ENCODE measurements at regions not wholly inside any gene's neighbourhood (a gene's known extent, or its start where the extent isn't known, plus 50 kb on each side); places are given as distances from the start of the nearest gene placed in this dataset.

DNA sequence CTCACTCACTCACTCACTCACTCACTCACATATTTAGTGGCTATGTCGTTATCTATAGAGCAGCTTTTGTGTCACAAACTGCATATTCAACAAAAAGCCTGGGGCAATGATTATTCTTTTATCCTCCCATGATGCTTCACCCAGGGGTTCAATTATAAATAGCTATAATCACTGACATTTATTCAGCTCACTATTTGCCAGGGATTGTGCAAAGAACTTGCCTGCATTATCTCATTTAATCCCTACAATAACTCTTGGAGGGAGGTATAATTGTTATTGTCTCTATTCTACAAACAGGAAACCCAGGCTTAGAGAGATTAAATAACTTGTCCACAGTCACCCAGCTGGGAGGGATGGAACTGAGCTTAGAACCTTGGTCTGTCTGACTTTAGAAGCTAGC, 298.0 kb upstream of the MSX2 start:
- Mint-ChIP-seq H3K36me3 (no peaks in the 10 kb centered on the region), H3K4me1 (no peaks in the 10 kb centered on the region), H3K4me3 (no peak overlapping the region), H3K27me3 (peaks cover 4% of the 10 kb centered on the region), H3K27ac (no peak overlapping the region), H3K9me3 (no peaks in the 10 kb centered on the region)
- no peak for ATAC-seq

DNA sequence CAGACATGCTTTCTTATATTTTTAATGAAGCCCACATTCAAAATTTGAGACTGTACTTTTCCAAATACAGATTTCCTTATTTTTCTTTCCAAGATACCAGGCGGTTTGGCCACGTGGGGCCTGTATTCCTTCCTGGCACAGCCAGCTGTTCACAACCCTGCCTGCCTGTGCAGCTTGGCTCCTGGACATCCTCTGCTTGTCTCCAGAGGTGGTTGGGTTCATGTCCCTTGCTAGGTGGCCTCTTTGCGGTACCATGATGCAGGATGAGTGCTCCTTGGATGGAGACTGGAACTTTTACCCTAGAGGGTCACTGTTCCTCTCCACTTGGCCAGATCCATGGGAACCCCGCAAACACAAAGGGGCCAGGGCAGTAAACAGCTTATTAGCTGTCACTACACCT, 297.5 kb upstream of the MSX2 start:
- no peak overlapping the region for H3K4me3 Mint-ChIP-seq
- H3K4me1 Mint-ChIP-seq, result no peaks in the 10 kb centered on the region
- H3K9me3 Mint-ChIP-seq, result no peaks in the 10 kb centered on the region
- no peaks in the 10 kb centered on the region for H3K36me3 Mint-ChIP-seq
- no peak for ATAC-seq
- H3K27me3 Mint-ChIP-seq, result no peaks in the 10 kb centered on the region
- H3K27ac Mint-ChIP-seq, result no peak overlapping the region

DNA sequence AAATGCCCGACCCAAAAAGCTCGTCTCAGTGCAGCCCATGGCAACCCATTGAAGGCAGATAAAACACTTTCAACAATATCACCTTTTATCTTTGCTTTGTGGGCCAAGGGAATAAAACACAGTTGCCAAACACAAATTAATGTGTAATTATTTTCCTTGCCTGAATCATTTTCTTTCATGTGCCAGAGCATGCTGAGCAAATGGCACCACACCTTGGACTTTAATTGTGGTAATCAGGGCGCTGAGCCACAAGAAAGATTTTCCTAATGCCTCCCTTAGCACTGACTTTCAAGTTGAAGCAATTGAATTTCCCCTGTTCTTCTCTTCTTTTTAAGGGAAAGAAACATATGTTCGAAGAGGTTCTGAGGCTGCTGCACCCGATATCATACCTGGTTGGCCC, 297.1 kb upstream of the MSX2 start:
- ATAC-seq, result no peak
- Mint-ChIP-seq H3K36me3 (no peaks in the 10 kb centered on the region), H3K27ac (no peak overlapping the region), H3K4me1 (no peaks in the 10 kb centered on the region), H3K27me3 (no peaks in the 10 kb centered on the region), H3K9me3 (no peaks in the 10 kb centered on the region), H3K4me3 (no peak overlapping the region)

DNA sequence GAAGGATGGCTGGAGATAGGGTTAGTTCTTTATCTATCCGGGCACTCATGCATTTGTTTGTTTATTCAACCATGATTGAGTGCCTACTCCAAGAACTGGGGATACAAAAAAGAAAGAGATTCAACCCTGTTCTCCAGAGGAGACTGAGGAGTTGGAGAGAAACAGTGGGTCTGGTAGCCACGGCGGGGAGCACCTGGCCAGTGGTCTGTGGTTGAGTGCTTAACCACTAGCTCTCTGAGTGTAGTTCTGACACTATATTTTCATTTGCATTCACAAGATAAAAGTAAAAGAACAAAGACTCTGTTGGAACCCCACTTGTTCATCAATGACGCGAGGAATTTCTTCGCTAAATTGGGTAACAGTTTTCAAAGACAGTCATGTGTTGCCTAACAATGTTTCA, 295.5 kb upstream of the MSX2 start:
- Mint-ChIP-seq H3K9me3 (no peaks in the 10 kb centered on the region), H3K27me3 (no peaks in the 10 kb centered on the region), H3K27ac (no peak overlapping the region), H3K36me3 (no peaks in the 10 kb centered on the region), H3K4me3 (no peak overlapping the region), H3K4me1 (no peaks in the 10 kb centered on the region)
- no peak for ATAC-seq

DNA sequence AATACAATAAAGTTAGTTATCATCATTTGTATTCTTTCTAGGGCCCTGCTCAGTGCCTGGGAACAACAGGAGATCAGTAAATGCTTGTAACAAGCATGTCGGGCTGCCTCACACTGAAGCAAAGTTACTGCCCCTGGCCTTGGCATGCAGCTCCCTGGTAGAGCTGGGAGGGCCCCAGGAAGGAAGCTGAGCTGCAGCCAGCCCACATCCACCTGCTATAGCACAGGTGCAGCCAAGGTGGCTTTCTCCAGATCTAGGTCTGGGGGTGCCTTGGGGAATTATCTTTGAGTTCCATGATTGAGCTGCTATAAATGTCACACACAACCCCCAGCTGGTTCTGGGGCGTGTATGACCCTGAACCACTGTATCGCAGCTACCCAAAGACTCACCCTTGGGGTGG, 293.4 kb upstream of the MSX2 start:
- Mint-ChIP-seq H3K36me3 (no peaks in the 10 kb centered on the region), H3K9me3 (no peaks in the 10 kb centered on the region), H3K4me1 (no peaks in the 10 kb centered on the region), H3K4me3 (no peak overlapping the region), H3K27me3 (no peaks in the 10 kb centered on the region), H3K27ac (no peak overlapping the region)
- no peak for ATAC-seq

DNA sequence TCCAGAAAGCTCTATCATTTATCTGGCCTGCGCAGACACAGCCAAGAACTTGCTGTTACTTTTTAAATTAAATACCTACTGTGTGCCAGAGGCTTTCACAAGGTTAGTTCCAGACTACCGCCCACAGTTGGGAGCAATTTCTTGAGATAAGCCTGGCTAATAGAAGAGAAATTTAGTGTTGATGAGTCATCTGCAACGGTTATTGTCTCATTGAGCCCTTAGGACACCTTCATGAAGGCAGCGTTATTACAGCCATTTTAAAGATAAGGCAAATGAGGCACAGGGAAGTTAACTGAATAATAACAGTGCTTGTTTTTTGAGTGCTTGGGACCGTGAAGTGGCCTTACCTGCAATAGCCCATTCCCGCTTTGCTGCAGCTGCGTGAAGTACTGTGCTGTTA, 292.9 kb upstream of the MSX2 start:
- no peaks in the 10 kb centered on the region for H3K36me3 Mint-ChIP-seq
- no peak for ATAC-seq
- H3K27me3 Mint-ChIP-seq, result no peaks in the 10 kb centered on the region
- H3K4me1 Mint-ChIP-seq, result no peaks in the 10 kb centered on the region
- no peak overlapping the region for H3K27ac Mint-ChIP-seq
- H3K9me3 Mint-ChIP-seq, result no peaks in the 10 kb centered on the region
- H3K4me3 Mint-ChIP-seq, result no peak overlapping the region

DNA sequence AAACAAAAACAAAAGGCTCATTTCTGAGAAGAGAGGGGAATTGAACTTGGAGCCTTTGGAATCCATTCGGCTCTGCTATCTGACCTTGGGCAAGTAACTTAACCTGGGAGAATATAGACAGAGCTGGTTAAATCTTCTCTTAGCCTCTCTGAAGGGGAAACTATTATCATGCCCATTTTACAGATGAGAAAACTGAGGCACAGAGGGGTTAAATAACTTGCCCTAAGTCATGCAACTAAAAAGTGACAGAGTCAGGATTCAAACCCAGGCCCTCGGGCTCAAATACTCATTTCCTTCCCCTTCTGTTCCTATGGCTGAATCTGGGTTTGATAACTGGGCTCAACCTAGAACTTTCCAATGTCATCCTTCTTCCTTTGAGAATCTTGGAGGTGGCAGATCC, 291.3 kb upstream of the MSX2 start:
- Mint-ChIP-seq H3K36me3 (no peaks in the 10 kb centered on the region), H3K4me1 (no peaks in the 10 kb centered on the region), H3K27me3 (no peaks in the 10 kb centered on the region), H3K4me3 (no peak overlapping the region), H3K9me3 (no peaks in the 10 kb centered on the region), H3K27ac (no peak overlapping the region)
- ATAC-seq, result no peak

DNA sequence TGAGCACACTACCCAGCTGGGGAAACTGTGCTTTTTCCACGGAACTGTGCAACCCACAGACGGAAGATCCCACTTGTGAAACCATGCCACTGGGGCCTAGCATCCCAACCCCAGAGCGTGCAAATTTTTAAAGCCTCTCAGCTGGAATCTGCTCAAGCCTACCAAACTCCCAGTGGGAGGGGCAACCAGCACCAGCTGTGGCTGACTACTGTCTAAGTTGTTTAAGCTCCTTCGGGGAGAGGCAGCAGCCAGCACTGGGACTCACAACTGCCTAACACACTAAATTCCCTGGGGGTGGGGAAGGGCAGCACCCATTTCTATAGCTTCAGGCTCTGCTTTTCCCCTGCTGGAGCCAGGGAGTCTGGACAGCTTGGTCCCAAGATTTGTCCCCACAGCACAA, 287.6 kb upstream of the MSX2 start:
- peaks cover 2% of the 10 kb centered on the region for H3K9me3 Mint-ChIP-seq
- H3K4me3 Mint-ChIP-seq, result no peak overlapping the region
- no peaks in the 10 kb centered on the region for H3K27me3 Mint-ChIP-seq
- H3K27ac Mint-ChIP-seq, result no peak overlapping the region
- H3K4me1 Mint-ChIP-seq, result no peaks in the 10 kb centered on the region
- H3K36me3 Mint-ChIP-seq, result no peaks in the 10 kb centered on the region
- no peak for ATAC-seq

DNA sequence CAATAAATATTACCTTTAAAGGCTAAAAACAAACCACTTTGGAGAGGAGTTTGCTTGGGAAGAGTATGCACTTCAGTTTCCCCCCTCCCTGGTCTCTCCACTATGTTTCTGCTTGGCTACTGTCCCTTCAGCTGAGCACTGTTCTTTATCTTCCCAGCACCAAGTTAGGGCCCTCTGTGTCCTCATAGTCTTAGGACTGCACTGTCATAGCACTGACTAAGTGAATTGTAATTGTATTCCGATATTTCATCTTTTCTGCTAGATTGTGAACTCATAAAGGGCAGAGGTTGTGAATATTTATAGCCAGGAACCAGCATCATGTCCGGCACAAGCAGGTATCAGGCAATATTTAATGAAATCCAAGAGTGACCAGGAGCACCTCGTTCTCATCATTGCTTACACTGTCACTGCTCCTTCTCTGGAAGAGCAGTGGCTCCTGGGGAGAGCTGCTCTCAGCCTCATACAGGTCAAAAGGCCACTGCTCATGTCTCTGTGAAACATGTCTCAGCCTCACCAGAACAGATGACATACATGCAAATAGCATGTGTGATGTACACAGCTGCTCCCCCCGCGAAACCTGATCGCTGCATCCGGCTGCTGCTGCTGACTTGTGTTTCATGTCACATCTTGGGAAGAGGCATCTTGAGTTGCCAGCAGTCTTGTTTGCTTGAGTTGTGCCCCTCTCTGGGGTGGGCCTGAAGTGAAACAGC, 279.7 kb upstream of the MSX2 start:
- Mint-ChIP-seq H3K27me3 (no peaks in the 10 kb centered on the region), H3K4me3 (no peak overlapping the region), H3K4me1 (no peaks in the 10 kb centered on the region), H3K9me3 (peaks cover 13% of the 10 kb centered on the region), H3K36me3 (no peaks in the 10 kb centered on the region), H3K27ac (no peak overlapping the region)
- no peak for ATAC-seq

DNA sequence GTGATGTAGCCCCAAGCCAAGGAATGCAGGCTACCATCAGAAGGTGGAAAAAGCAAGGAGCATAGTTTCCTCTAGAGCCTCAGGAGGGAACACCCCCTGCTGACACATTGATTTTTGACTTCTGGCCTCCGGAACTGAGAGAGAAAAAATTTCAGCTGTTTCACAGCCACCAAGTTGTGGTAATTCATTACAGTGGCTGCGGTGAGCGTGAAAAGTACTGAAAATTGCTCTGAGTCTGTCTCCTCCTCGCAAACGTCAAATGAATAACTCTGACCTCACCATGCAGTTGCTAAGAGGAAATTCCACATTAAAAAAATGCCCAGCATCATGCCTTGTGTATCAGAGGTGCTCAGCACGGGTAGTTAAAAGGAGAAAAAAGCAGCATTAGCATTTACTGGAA, 277.9 kb upstream of the MSX2 start:
- Mint-ChIP-seq H3K27me3 (peaks cover 3% of the 10 kb centered on the region), H3K4me1 (no peaks in the 10 kb centered on the region), H3K4me3 (no peak overlapping the region), H3K27ac (no peak overlapping the region), H3K9me3 (peaks cover 13% of the 10 kb centered on the region), H3K36me3 (no peaks in the 10 kb centered on the region)
- no peak for ATAC-seq

DNA sequence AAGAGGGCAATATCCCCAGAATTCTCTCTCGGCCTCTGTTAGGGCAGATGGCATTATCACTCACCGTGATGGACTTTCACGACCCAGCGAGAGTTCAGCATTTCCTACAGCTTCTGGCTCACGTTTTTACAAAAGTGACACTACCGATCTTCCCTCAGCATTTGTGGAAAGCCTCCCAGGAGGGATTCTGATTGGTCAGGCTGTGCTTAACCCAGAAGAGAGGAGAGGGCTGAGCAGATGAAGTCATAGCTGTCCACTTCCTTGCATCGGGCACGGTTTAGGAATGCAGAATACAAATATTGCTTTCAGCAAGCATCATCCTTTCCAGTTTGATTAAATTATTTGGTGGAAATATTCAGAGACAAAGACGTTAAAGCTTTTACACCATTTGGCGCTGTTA, 277.4 kb upstream of the MSX2 start:
- no peaks in the 10 kb centered on the region for H3K36me3 Mint-ChIP-seq
- peaks cover 8% of the 10 kb centered on the region for H3K27me3 Mint-ChIP-seq
- H3K27ac Mint-ChIP-seq, result no peak overlapping the region
- peaks cover 9% of the 10 kb centered on the region for H3K9me3 Mint-ChIP-seq
- H3K4me3 Mint-ChIP-seq, result no peak overlapping the region
- ATAC-seq, result no peak
- no peaks in the 10 kb centered on the region for H3K4me1 Mint-ChIP-seq

DNA sequence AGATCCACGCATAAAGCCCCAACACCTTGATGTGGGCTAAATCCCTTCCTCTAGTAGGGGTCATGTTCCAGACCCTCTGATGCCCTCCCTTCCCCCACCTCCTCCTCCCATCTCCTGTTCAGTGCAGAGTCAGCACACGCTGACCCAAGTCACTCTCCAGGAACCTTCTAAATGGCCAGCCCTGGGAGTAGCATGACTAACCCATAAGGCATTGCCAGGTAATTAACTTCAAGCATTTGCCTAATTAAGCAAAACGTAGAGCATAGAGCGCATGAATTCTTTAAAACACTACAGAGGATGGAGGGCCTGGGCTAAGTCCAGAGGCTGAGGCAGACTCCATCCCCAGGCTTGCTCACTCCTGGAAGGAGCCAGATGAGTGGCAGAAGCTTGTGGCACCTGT, 276.3 kb upstream of the MSX2 start:
- peaks cover 10% of the 10 kb centered on the region for H3K27me3 Mint-ChIP-seq
- H3K27ac Mint-ChIP-seq, result no peak overlapping the region
- ATAC-seq, result no peak

DNA sequence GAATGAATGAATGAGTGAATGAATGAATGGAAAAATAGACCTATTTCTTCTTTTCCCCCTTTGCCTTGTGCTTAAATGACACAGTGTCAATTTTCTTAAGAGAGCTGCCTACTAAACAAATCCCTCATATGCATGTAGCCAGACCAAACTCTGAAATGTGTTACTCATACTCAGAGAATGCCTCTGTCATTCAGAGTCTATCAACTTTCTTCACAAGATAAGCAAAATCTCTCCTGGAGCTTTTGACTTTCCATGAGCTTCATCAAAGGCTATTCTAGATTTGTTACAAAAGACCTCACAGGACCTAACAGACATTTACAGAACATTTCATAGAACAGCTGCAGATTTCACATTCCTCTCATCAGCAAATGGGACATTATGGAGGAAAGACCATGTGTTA, 275.7 kb upstream of the MSX2 start:
- Mint-ChIP-seq H3K4me3 (no peak overlapping the region), H3K9me3 (peaks cover 5% of the 10 kb centered on the region), H3K36me3 (no peaks in the 10 kb centered on the region), H3K4me1 (no peaks in the 10 kb centered on the region), H3K27ac (no peak overlapping the region), H3K27me3 (peaks cover 10% of the 10 kb centered on the region)
- ATAC-seq, result no peak

More for the DNA sequence above, 276.3 kb upstream of the MSX2 start:
- Mint-ChIP-seq H3K4me3 (no peak overlapping the region), H3K4me1 (no peaks in the 10 kb centered on the region), H3K9me3 (peaks cover 6% of the 10 kb centered on the region), H3K36me3 (no peaks in the 10 kb centered on the region)

DNA sequence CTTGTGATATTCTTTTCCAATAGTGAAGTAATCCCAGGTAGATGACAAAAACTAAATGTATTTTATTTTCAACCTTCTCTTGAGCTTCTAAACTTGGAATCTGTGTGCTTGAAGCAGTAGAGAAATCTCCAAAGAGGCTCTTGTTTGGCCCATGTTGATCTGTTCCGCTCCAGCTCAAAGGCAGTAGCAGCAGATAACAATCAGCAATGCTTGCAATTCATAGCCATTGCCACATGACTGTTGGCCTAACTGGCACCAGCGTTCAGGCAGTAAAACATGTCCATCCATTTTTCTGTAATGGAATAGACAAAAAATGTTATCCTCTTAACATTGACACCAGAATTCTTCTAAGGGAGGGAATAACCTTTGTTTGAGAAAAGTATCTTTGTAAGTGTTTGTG, 270.7 kb upstream of the MSX2 start:
- Mint-ChIP-seq H3K27ac (no peak overlapping the region), H3K4me3 (no peak overlapping the region), H3K27me3 (peaks cover 10% of the 10 kb centered on the region), H3K4me1 (no peaks in the 10 kb centered on the region), H3K9me3 (peaks cover 6% of the 10 kb centered on the region), H3K36me3 (no peaks in the 10 kb centered on the region)
- ATAC-seq, result no peak

DNA sequence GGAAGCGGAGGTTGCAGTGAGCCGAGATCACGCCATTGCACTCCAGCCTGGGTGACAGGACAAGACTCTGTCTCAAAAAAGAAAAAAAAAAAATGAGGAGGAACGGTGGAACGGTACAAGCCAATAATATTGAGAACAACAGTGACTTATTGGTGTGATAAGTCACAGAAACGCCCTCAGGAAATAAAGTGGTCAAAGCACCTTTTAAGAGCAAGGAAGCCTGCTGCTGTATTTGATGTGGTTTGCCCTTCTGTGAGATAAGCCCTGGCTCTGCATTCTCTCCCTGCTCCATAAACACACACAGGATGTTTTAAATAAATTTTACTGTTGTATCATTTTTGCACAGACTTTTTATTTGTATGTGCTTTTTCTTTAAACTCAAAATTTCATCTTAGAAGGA, 269.9 kb upstream of the MSX2 start:
- H3K27me3 Mint-ChIP-seq, result peaks cover 10% of the 10 kb centered on the region
- no peak overlapping the region for H3K4me3 Mint-ChIP-seq
- H3K4me1 Mint-ChIP-seq, result no peaks in the 10 kb centered on the region
- H3K9me3 Mint-ChIP-seq, result peaks cover 6% of the 10 kb centered on the region
- no peaks in the 10 kb centered on the region for H3K36me3 Mint-ChIP-seq
- H3K27ac Mint-ChIP-seq, result no peak overlapping the region
- no peak for ATAC-seq

DNA sequence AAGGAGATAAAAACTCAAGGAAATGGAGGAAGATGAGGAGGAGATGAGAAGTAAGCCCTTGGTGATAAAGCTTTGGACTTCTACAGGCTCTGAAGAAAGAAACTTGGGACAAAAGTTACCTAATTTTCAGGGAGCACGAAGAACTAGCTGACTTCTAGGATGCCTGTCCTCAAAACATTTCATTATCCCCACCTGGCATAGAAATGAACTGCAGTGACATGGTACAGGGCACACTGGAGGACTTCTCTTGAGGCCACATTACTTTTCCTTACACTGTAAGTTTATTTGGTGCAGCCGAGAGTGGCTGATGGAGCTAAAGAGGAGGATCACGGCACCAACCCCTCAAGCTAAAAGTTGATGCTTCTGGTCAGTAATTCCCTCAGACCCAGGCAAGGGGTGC, 269.5 kb upstream of the MSX2 start:
- Mint-ChIP-seq H3K4me1 (no peaks in the 10 kb centered on the region), H3K9me3 (peaks cover 6% of the 10 kb centered on the region), H3K36me3 (no peaks in the 10 kb centered on the region), H3K27me3 (peaks cover 10% of the 10 kb centered on the region), H3K27ac (no peak overlapping the region), H3K4me3 (no peak overlapping the region)
- ATAC-seq, result no peak

DNA sequence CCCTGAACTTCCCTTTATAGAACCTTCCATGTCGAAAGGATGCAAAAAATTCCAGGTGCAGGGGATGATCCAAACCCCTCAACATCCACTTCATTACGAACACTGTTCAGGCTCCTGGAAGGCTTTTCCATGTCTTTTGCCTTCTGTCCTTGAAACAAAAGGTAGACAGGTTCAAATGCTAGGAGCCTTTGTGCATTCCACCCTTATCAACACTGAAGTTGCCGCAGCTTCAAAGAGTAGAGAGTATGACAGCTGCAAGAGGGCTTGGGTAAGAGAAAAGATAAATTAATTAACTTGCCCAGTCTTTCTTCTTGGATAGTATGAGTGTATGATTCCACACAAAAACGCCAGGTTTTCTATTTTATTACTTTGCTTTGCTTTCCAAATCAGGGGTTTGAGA, 269.1 kb upstream of the MSX2 start:
- ATAC-seq, result no peak
- peaks cover 6% of the 10 kb centered on the region for H3K9me3 Mint-ChIP-seq
- no peaks in the 10 kb centered on the region for H3K4me1 Mint-ChIP-seq
- no peak overlapping the region for H3K4me3 Mint-ChIP-seq
- no peak overlapping the region for H3K27ac Mint-ChIP-seq
- H3K36me3 Mint-ChIP-seq, result no peaks in the 10 kb centered on the region
- H3K27me3 Mint-ChIP-seq, result peaks cover 10% of the 10 kb centered on the region
